Progenitor cell of endocrine pancreas (in vitro differentiated cells): ENCODE measurements at regions not wholly inside any gene's neighbourhood (a gene's known extent, or its start where the extent isn't known, plus 50 kb on each side); places are given as distances from the start of the nearest gene placed in this dataset.

Source experiments
- DNase-seq: peaks from one replicate; pipeline ENCODE4 v3.0.0; 2021; ENCODE audit warnings: low spot score; ENCODE audit not compliant: unreplicated experiment
- H3K27ac Mint-ChIP-seq: 2 replicates; pipeline ENCODE4 v1.8.0; 2021; ENCODE audit warnings: mild to moderate bottlenecking, moderate library complexity, mixed read lengths
- H3K27me3 Mint-ChIP-seq: 2 replicates; pipeline ENCODE4 v1.8.0; 2021; ENCODE audit warnings: mixed read lengths
- H3K36me3 Mint-ChIP-seq: 2 replicates; pipeline ENCODE4 v1.8.0; 2022; ENCODE audit warnings: mixed read lengths; ENCODE audit not compliant: insufficient read depth
- H3K4me1 Mint-ChIP-seq: 2 replicates; pipeline ENCODE4 v1.8.0; 2021; ENCODE audit warnings: low read depth, mixed read lengths
- H3K4me3 Mint-ChIP-seq: 2 replicates; pipeline ENCODE4 v1.8.0; 2021; ENCODE audit warnings: low read depth, mild to moderate bottlenecking, moderate library complexity, mixed read lengths
- H3K9me3 Mint-ChIP-seq: 2 replicates; pipeline ENCODE4 v1.8.0; 2021; ENCODE audit warnings: low read depth, mixed read lengths
- TF ChIP-seq, protein P1 (sequence below): fragments of 200-600 bp; sonication (generic); IDR thresholded peaks from one replicate; pipeline ENCODE4 v1.5.0; 2021; ENCODE audit warnings: antibody characterized with exemption, mild to moderate bottlenecking; ENCODE audit not compliant: unreplicated experiment

DNA sequence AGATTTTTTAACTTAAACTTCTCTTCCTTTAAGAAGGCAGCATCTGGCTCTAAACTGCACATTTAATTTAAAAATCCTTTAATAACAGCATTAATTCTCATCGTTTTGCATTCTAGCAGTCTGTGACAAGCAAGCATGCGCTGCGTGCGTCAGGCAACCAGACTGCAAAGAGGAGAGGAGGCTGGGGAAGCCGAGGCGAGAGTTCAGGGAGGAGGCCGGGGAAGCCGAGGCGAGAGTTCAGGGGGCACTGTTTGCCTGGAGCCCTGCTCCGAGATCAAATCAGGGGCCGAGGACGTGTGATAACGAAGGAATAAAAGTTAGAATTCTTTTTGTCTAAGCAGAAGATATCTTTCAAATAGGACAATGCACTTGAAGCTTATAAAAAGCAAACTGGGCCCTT is 435.7 kb downstream of the EFNB2 start:
- no peak for DNase-seq
- Mint-ChIP-seq H3K4me1 (peaks cover 35% of the 10 kb centered on the region), H3K27me3 (peaks cover 3% of the 10 kb centered on the region), H3K9me3 (peaks cover 3% of the 10 kb centered on the region), H3K4me3 (no peak overlapping the region), H3K27ac (peak overlapping the region; percentile 87), H3K36me3 (no peaks in the 10 kb centered on the region)
- TF ChIP-seq, protein P1, sequence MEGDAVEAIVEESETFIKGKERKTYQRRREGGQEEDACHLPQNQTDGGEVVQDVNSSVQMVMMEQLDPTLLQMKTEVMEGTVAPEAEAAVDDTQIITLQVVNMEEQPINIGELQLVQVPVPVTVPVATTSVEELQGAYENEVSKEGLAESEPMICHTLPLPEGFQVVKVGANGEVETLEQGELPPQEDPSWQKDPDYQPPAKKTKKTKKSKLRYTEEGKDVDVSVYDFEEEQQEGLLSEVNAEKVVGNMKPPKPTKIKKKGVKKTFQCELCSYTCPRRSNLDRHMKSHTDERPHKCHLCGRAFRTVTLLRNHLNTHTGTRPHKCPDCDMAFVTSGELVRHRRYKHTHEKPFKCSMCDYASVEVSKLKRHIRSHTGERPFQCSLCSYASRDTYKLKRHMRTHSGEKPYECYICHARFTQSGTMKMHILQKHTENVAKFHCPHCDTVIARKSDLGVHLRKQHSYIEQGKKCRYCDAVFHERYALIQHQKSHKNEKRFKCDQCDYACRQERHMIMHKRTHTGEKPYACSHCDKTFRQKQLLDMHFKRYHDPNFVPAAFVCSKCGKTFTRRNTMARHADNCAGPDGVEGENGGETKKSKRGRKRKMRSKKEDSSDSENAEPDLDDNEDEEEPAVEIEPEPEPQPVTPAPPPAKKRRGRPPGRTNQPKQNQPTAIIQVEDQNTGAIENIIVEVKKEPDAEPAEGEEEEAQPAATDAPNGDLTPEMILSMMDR = no peak

DNA sequence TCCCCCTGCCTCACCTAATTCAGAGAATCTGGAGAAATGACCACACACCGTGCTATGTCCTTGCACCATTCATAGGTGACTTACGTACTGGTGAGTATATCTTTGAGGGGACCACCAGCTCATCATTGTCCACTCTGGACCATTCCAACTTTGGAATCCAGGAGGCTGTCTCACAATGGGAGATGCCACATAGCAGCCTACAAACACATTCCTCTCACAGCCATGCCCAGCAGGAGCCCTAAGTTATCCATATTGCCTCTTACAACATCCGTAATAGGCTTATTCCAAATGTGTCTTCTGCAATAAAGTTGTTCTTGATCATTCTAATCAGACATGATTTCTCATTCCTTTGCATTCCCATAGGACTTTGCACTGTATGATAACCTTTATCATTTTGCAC is 436.7 kb downstream of the EFNB2 start:
- peaks cover 28% of the 10 kb centered on the region for H3K4me1 Mint-ChIP-seq
- H3K27ac Mint-ChIP-seq = peak overlapping the region; percentile 17
- H3K4me3 Mint-ChIP-seq = no peak overlapping the region
- no peaks in the 10 kb centered on the region for H3K27me3 Mint-ChIP-seq
- no peaks in the 10 kb centered on the region for H3K36me3 Mint-ChIP-seq
- no peak for DNase-seq
- H3K9me3 Mint-ChIP-seq = no peaks in the 10 kb centered on the region
- TF ChIP-seq, protein P1 = no peak

DNA sequence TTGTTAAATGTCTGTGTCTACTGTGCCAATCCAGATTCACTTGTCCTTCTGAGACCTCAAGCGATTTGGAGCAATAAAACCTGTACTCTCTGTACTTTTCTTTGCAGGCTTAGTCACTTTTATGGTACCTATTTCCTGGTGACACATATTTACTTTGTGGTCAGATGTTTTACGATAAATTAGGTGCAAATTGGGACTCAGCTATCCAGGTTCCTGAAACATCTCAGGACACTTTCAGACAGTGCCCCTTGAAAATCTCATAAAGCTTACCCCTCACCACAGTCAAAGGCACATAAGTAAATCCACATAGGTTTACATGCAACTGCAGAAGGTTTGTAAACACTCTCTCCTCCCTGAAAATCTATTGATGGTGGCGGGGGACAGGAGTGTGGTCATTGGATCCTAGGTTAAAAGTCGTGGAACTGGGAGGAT is 438.8 kb downstream of the EFNB2 start:
- Mint-ChIP-seq H3K27ac (no peak overlapping the region), H3K4me3 (no peak overlapping the region)

DNA sequence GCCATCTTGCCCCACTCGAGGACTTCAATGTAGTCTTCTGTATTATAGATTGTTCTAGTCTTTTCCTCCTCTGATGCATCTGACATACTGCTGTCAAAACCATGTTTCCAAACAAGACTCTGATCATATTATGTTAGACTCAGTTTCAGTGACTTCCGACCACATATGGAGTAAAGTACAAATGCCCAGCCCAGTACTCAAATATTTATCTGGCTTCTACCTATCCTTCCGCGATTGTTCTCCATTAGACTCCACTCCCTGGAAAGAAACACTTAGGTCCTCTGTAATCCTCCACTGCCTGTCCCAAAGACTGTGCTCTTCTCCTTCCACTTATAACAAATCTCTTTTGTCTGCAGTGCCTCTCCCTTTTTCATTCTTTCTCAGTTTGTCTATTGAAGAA is 439.5 kb downstream of the EFNB2 start:
- no peak overlapping the region for H3K27ac Mint-ChIP-seq
- DNase-seq = no peak

More for the DNA sequence above, 438.8 kb downstream of the EFNB2 start:
- Mint-ChIP-seq H3K27me3 (peaks cover 6% of the 10 kb centered on the region), H3K36me3 (no peaks in the 10 kb centered on the region), H3K4me1 (peaks cover 26% of the 10 kb centered on the region), H3K9me3 (no peaks in the 10 kb centered on the region)
- no peak for DNase-seq
- TF ChIP-seq, protein P1 = no peak

DNA sequence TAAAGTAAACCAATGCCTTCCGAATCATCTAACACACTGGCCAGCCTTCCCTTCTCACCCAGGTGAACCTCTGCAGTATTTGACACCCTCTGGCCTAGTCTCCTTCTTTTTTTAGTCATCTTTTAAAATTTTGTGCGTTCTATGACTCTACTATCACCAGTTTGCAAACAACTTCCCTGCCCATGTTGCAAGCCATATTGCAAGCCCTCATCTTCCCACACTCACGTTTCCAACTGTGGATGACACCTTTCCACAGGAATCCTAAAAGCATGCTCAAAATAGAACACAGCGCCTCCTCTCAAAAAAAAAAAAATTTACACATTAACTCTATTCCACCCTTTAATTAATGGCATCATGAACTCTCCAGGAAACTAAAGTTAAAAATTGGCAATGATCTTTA is 440.1 kb downstream of the EFNB2 start:
- Mint-ChIP-seq H3K27ac (no peak overlapping the region), H3K4me3 (no peak overlapping the region), H3K27me3 (peaks cover 6% of the 10 kb centered on the region), H3K9me3 (no peaks in the 10 kb centered on the region), H3K4me1 (peaks cover 16% of the 10 kb centered on the region), H3K36me3 (no peaks in the 10 kb centered on the region)
- TF ChIP-seq, protein P1 = no peak
- no peak for DNase-seq

More for the DNA sequence above, 439.5 kb downstream of the EFNB2 start:
- TF ChIP-seq, protein P1 = no peak
- Mint-ChIP-seq H3K4me3 (no peak overlapping the region), H3K9me3 (no peaks in the 10 kb centered on the region), H3K4me1 (peaks cover 21% of the 10 kb centered on the region), H3K27me3 (peaks cover 6% of the 10 kb centered on the region), H3K36me3 (no peaks in the 10 kb centered on the region)
